GM18517 (cell line): ENCODE measurements at regions not wholly inside any gene's neighbourhood (a gene's known extent, or its start where the extent isn't known, plus 50 kb on each side); places are given as distances from the start of the nearest gene placed in this dataset.

Source experiments
- ATAC-seq: cut with Tn5 transposase; IDR thresholded peaks from one replicate; pipeline ENCODE4 v1.9.1; 2021; ENCODE audit warnings: mild to moderate bottlenecking, moderate library complexity; ENCODE audit not compliant: unreplicated experiment

DNA sequence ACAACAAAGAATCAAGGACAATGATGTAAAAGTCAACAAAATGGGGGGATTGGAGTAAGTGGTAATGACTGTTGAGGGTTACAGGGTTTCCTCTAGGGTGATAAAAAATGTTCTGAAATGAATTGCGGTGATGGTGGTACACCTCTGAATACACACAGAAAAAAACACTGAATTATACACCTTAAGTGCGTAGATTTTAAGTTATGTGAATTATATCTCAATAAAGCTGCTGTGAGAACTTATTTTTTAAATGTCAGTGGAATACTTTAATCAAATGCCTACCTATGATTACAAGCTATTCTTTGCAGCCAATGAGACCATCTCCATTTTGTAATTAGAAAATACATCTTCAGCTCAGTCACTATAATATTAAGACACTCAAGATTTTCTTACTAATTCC, 53.5 kb downstream of the ZNF608 start:
- ATAC-seq: no peak

DNA sequence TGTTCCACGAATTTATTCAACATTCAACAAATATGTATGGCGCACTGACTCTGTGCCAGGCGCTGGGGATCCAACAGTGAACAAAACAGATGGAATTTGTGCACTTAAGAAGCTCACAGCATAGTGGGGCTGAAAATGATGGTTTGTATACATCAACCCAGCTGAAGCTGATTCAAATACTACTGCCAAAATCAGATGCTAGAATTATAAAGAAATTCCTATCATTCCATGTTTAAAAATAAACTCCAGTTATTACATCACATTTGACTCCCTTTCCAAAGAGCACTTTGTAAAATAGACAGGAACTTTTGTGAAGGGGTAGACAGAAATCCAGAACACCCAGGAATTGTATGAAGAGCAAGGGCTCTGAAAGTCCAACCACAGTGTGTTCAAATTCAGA, 54.1 kb downstream of the ZNF608 start:
- no peak for ATAC-seq

DNA sequence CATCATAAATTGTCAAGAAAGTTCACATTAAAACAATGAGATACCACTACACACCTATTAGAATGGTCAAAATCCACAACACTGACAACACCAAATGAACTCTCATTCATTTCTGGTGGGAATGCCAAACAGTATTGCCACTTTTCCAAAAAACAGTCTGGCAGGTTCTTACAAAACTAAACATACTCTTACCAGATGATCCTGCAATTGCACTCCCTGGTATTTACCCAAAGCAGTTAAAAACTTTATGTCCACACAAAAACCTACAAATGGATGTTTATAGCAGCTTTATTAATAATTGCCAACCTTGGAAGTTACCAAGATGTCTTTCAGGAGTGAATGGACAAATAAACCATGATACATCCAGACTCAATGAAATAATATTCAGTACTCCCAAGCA, 56.8 kb downstream of the ZNF608 start:
- no peak for ATAC-seq

DNA sequence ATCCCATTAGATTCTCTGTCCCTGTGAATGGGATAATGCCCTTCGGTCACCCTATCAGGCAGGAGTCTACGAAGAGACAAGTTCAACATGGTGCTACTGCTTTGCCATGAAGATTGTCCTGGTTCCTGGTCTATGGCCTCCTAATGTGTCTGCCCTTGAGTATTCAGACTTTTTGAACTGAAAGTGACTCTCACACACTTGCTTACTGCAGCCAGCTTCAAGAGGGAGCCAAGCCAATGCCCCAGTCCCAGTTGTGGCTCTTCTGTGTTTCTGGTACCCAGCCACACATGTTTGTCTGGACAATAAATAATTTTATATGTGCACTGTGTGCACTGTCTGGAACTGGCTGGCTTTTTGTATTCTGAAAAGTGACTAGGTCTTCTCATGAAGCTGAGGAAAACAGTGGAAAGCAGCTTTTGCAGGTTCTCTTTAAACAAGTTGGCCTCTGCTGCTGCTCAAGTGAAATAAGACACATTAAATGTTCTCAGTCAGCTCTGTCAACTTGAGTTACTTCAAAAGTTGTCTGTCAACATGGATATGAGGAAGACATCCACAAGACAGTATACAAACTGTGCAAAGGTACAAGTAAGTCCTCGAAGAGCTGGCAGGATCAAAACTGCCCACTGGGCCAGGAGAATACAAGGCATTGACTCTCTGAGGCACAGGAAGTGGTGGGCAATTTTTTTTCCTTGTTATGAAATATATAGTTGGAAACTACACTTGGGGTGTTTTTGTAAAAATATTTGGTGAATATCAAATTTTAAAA, 60.0 kb downstream of the ZNF608 start:
- no peak for ATAC-seq

DNA sequence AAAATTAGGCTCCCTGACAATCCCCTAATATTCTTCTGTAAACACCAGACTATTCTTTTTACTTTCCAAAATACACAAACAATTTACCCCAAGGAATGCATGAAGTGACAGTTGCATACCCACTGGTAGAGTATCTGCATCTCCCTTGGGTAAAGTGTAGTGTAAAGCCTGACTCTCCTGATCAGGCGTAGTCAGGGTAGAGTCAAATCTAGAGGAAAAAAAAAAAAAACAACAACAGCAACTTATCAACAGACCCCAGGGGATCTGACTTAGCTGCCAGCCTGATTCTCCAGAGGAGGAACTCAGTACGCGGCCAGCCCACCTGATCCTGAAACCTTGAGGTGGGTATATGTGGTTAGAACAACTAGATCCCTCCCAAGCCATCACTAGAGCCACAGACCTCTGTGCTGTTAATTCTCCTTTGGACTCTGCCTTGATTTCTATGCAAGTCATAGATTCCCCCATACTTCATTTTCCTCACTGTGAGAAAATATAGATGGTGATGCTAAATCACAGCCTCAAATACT, 61.0 kb downstream of the ZNF608 start:
- ATAC-seq: no peak

DNA sequence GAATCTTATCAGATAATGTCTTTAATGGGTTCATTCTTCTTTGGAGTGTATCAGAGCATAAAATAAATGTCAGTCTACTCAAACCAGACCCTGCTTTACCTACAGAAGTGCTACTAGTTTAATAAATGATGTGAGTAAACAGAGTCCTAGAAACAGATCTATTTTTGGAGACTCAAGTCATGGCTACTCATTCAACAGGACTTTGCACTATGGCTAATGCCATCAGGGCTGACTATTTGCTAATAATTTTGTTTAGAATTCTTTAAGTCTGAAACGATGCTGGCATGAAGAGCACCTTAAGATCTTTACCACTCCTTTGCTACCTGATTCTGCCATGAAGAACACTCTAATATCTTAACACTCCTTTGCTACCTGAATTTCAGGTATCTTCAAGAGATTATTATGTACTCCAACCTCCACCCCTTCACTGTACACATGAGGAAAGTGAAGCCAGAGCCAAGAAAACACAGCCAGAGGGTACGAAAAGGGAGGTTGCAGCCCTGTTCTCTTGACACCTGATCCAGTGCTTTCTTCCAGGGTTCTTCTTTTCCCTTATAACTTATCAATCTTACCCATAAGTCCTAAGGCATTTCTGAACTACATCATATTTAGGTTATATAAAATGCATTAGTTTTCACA, 62.4 kb downstream of the ZNF608 start:
- ATAC-seq: no peak

DNA sequence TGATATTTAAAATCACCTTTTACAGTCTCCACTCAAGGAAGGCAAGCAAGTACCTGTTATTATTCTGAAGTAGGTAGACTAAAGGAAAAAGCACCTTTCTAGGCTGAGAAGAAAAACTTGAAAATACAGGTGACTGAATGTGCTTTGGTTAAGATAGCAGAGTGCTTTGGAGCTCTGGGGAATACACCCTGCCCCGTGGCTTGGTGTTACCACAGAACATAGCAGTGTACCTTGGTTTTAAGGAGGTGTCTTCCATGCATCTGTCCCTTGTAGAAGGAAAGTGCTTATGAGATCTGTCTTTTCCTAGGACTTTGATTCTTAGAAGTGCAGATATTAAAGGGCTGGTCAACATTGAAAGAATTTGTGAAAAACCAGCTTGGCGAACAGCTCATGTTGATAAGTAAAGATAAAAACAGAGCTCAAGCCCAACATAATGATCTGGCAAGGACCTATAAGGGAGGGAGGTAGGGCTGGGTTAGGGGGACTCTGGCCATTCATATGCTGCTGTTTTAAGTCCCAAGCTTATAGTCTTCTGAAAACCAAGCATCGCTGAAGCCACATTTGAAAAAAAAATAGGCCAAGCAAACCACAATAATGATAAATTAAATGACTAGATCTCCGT, 66.8 kb downstream of the ZNF608 start:
- ATAC-seq: no peak

DNA sequence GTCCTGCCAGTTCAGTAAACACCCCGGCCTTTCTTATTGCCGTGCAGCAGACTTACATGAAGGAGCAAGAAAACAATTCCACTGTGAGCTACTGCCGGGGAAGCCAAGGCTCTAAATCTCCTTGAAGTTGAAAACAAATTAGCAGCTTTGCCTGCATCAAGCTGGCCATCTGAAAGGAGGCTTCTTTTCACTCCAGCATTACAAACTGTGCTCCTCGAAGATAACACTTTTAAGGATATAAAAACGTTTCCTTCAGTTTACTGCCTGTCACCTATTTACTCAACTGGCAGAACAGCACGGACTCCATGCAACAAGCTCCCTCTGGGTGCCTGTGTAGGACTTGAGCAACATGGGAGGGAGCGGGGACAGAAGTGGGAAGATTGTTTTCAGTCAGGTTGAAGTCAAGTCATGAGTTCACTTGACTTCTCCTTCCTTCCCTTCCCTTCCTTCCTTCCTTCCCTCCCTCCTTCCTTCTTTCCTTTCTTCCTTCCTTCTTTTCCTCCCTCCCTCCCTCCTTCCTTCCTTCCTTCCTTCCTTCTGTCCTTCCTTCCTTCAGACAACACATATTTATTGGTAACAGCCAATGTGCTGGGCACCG, 67.4 kb downstream of the ZNF608 start:
- no peak for ATAC-seq

DNA sequence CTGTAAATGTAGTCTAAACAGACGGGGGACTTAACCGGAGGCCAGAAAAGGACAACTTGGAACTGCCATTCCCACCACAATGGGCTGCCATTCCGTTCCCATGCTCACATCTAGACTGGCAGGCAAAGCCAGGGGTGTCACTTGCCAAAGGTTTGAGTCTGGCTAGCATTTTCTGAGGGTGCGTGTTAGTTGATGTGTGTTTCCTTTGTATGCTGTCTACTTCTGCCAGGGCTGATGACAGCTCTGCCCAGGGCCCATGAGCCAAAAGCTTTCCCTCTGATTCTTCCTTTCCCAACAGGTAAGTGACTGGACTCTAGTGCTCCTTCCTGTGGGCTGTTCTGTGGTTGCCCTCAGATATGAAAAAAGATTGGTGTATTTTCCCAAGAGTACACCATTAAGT, 68.0 kb downstream of the ZNF608 start:
- ATAC-seq: no peak

DNA sequence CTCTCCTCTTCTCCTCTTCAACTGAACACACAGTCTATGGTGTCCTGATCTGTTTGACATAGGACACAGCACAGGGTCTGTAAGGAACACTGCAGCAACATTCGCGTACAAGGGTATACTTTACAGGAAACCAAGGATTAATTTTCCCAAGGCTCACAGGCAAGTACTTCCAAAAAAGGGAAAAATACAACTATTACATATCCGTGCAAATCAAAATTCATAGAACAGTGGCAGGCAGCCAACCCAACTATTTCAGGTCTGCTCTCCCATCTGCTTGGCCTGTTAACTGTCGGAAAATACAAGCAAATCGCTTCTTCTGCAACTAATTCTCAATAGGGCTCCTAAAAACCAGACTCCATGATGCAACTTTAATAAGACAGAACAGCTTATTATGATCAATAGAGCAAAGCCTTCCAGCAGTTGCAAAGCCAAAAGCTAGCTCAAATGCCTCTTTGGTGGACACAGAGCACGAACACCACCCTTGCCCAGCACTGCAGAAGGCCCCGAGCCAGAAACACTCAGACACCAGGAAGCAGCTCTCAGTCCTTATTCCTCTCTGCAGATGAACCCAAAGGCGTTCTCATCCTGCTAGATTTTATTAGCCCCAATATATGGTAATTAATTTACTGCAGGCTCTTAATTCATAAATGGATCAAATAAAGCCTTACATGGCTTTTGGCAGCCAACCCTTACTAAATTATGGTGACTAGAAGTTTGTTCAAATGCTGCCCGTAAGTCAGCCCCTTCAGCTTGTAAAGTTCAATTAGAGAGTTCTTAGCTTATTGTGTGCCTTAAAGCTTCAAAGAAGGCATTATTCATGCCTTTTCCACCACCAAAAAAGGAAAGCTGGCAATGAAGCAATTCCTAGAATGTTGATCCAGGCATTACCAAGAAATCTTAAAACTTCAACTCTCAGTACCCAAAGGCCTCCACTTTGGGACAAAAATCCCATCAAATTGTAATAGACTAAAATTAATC, 68.8 kb downstream of the ZNF608 start:
- no peak for ATAC-seq

DNA sequence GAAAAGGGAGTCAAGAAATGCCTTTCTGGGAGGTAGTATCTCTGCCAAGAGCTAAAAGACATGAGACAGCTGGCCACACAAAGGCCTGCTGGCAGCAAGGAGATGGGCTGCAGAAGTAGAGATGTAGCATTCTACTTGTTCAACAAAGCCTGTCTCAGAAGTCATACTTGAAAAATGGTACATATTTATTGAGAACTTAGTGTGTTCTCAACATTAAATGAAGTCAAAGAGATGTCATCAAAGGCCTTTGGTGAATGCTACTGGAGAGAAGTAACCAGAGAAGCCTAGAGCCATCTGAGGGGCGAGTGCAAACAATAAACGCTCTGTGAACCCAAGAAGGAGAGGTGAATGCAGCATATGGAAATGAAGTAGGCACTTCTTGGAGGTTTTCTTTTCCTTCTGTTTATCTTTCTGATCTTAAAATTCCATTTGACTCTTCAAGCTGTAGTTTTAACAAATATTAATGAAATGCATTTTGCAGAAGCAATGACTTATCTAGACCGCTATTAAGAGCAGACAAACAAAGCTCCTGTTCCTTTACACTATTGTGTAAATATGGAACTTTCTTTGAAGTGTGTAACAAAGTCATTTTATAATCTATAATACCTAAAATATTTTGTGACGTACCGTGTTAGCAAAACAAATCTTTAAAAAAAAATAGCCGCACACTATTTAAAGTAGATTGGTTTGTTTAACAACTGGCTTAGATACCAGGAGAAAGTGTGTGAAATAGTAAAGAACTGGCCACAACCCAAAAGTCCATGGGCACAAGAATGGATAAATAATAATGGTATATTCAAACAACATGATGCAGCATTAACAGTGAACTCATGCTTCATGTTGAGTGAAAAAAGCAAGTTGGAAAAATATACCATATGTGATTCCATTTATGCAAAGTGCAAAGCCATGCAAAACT, 70.2 kb downstream of the ZNF608 start:
- no peak for ATAC-seq

DNA sequence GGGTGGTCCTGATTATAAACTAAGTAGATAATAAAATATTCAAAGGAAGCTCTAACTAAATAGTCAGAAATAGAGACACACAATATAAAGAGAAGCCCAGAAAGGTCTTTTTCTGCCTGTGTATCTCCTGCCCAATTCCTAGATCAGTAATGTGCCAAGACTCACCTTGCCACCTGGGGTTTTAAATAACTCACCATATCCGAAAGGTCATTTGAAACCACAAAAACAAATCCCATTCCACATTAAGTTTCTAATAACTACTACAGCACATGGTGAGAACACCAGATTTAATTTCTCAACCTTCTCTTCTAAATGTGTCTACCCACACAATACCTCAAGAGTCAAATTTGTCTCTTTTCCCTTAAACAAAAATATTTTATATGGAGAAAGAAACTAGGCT, 75.2 kb downstream of the ZNF608 start:
- no peak for ATAC-seq

DNA sequence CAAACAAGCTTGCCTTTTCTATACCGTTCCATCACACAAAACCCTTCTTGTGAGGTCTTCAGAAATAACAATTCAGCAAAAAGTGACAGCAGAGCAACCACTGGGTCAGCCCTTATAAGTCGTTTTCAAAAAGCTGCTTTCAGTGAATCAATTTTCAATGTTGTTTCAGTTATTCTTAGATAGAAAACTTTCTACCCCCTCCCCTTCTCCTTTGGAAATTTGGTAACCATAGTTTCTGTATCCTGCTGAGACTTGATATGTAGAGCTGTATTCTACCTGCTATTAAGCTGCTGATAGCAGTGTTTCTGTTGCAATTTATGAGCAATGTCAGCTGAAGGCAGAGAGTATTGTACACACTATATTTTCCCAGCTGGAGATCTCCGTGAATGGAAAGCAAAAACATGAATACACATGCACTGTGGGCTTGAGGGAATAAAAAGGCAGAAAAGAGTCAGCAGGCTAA, 75.7 kb downstream of the ZNF608 start:
- no peak for ATAC-seq

DNA sequence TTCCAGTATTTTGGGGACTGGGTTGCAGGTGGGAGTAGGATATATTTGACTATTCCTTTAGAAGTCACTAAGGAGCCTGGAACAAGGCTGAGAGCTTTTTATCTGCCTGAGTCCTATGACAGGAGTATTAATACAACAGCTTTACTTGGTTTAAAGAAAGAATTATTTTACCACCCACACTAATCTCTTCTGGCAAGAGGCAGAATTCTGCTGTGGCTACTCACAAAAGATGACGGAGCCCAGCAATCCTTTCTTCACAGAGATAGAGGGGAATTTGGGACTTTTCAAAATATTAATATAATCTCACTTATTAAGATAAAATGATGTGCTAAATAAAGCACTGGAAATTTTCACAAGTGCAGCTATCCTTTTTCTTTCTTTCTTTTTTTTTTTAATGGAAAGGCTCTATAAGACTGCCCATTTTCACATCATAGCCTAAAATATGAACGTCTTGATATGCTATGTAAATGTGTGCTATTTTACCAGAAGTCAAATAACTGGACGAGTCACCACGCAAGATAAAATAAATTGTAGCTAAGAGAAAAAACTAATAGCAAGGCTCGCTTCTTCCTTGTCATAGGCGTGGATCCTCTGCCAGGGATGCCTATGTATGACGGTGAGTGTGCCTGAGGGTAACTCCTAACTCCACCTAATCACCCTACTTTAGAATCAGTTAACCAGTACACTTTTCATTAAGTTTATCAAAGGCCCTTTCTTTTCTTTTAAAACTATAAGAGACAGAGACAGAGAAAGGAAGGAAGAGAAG, 76.3 kb downstream of the ZNF608 start:
- ATAC-seq: no peak

DNA sequence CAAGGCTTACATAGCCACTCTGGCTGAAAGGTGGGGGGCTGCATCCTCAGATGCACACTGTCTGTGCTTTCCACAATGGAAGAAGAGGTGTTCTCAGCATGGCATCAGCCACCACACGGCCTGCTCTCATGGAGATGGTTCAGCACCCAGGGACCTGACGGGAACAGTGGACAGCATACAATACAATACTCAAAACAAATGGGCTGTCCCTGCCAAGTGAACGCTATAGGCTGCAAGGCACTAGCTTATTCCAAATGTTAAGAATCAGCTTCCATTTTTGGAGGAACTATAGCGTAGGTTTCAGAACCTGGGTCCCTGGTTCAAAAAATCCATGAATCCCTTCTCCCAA, 77.2 kb downstream of the ZNF608 start:
- ATAC-seq: no peak

DNA sequence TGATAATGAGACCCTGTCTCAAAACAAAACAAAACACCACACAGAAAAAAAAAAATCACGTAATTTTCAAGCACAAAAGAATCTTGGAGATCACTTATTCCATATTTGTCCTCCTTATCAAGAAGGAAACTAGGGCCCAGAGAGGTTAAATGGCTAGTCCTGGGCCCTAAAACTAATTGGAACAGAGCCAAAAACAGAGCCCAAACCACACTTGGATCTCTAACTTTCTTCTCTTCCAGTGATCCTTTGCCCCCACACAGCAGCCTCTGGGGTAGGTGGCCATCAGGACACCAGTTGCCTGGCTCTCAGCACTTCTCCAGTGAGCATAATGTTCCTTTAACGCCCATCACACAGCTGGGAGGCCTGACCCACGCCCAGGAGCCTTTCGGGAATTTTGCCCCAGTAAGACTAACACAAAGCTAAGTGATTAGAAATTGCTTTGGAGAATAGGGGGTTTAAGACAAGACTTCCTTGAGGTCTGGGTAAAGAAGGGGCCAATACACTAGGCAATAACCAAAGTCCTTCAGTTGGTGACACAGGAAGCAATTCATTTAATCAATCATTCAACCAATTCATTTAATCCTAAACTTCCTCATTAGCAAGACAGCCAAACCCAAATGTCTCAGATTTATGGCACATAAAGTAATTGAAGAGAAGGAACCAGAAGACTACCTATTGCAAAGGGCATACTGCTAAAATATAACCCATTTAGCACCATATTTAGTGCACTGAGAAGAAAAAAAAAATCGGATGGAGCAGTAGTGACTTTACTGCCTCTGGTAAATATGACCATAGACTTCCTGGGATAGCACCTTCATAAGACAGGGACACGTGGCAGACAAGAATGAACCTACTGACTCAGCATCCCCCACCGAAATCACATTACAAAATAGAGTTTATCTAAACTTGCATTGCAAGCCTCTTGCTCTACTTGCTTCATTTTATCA, 77.8 kb downstream of the ZNF608 start:
- ATAC-seq: no peak

DNA sequence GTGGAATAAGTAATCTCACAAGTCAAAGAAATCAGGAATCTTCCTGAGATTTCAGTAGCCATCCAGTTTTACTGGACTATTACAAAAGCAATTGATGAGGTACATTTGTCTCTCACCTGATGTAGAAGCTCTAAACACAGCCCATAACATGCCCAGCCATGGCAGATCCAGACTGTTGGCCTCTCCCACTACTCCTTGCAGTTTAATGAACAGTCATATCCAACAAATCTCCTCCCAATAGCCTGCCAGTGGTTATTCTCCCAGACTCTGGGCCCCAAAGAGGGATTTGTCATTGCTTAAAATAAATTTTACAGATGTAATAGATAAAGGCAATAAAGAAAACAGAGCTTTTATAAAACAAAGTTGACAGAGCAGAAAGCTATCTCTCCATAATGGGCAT, 80.8 kb downstream of the ZNF608 start:
- no peak for ATAC-seq

DNA sequence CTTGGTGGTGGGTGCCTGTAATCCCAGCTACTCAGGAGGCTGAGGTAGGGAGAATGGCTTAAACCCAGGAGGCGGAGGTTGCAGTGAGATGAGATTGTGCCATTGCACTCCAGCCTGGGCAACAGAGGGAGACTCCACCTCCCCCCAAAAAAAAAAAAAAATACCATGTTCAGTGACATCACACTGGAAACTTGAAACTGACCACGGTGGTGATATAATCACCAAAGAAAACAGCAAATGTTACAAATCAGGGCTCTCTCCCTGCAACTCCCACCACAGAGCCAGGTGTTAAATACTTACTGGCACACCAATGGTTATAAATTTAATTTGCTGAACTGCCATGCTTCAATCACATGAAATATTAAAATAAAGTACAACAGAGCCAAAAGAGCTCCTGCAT, 81.4 kb downstream of the ZNF608 start:
- no peak for ATAC-seq
